ENCODE measurements at regions not wholly inside any gene's neighbourhood (a gene's known extent, or its start where the extent isn't known, plus 50 kb on each side); places are given as distances from the start of the nearest gene placed in this dataset.

DNA sequence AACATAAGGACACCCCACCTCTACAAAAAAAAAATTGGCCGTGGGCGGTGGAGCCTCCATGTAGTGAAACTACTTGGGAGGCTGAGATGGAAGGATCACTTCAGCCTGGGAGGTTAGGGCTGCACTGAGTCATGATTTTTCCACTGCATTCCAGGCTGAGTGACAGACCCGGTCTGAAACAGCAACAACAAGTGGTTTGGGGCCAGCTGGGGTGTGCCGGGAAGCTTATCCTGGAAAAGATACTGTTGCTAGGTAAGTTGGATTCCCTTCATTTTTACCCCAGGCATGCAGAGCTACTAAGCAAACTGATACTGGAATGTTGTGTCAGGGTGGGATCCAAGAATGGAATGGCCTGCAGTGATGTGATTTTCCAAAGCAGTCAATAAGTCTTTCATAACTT lies 57.0 kb downstream of the XAGE2 start:
- Histone ChIP-seq H3K4me3 (no peak overlapping the region), H3K27ac (no peak overlapping the region), H3K4me1 (replicated peaks in 1 of 2) (no peaks in the 10 kb centered on the region)
- ATAC-seq (replicated peaks in 6 of 8): no peak
- WGBS, 10 experiments: no CpG with 5 or more reads among the region's 4 CpGs
- in situ Hi-C loops (cut with MboI; ENCODE audit: low pct_unique_long_range_greater_than_20kb in 2 of 9, low sequenced_read_pairs in 9 of 9, unreplicated experiment in 9 of 9): no loop called here

DNA sequence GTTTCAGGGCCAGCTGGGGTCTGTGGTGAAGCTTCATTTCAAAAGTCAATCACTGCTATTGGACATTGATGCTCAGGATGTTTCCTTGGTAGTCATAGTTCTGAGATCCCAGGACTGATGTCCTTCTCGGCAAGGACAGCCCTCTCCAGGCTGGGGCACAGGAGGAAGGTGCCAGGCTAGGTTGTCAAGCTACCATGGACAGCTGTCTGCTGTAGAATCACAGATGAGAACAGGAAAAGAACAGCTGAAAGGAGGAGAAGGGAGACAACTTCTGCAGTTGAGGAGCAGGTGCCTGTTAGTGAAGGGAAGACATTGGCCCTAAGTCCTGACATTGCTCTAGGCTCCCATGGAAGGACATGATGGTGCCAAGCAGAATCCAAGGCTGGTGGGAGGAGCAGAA lies 58.0 kb downstream of the XAGE2 start:
- 0% methylated on average over 1 of the region's 1 CpG; no CpG with 5 or more reads in 9 of the 10 experiments for WGBS, 10 experiments
- Histone ChIP-seq H3K4me3 (no peak overlapping the region), H3K4me1 (replicated peaks in 1 of 2) (no peaks in the 10 kb centered on the region), H3K27ac (no peak overlapping the region)
- in situ Hi-C loops (cut with MboI; ENCODE audit: low pct_unique_long_range_greater_than_20kb in 2 of 9, low sequenced_read_pairs in 9 of 9, unreplicated experiment in 9 of 9): no loop called here
- ATAC-seq (replicated peaks in 6 of 8): no peak

DNA sequence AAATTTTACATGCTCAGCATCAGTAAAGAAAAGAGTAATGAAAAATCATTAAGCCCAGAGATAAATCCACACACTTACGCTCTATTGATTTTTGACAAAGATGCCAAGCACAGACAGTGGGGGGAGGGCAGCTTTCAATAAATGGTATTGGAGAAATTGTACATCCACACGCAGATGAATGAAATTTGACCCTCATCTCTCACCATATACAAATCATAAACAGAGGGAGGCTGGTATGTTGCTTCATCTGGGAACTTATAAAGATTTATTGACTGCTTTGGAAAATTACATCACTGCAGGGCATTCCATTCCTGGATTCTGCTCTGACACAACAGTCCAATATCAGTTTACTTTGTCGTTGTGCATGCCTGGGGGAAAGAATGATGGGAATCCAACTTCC lies 58.4 kb upstream of the XAGE1A start:
- in situ Hi-C loops (cut with MboI; ENCODE audit: low pct_unique_long_range_greater_than_20kb in 2 of 9, low sequenced_read_pairs in 9 of 9, unreplicated experiment in 9 of 9): no loop called here

More for the DNA sequence above, 58.4 kb upstream of the XAGE1A start:
- peak in 2 of 8 experiments; percentile 28 to 56 for ATAC-seq (replicated peaks in 6 of 8)
- Histone ChIP-seq H3K4me3 (no peak overlapping the region), H3K4me1 (replicated peaks in 1 of 2) (no peaks in the 10 kb centered on the region), H3K27ac (no peak overlapping the region)
- 0 to 86% (median 60%) methylated on average over 1 to 3 of the region's 3 CpGs; no CpG with 5 or more reads in 1 of the 10 experiments for WGBS, 10 experiments
